Vagina (tissue), 2 donors: ENCODE measurements at regions not wholly inside any gene's neighbourhood (a gene's known extent, or its start where the extent isn't known, plus 50 kb on each side); places are given as distances from the start of the nearest gene placed in this dataset.

ENCODE experiments used
- DNase-seq, 2 donors: peaks; one replicate each; pipeline ENCODE4 v3.0.0-alpha.2; 2017; ENCODE audit errors: extremely low spot score in 2 of 2
- H3K27ac ChIP-seq: fragments of 200-600 bp; sonication (generic); one replicate; pipeline ENCODE4 v1.5.1; 2019
- H3K27me3 ChIP-seq: fragments of 200-600 bp; sonication (generic); one replicate; pipeline ENCODE4 v1.5.1; 2019
- H3K36me3 ChIP-seq, 2 donors: fragments of 200-600 bp; sonication (generic); one replicate each; pipeline ENCODE4 v1.5.1; 2017 to 2019
- H3K4me1 ChIP-seq: fragments of 200-600 bp; sonication (generic); one replicate; pipeline ENCODE4 v1.5.1; 2019
- H3K4me3 ChIP-seq, 2 donors: fragments of 200-600 bp; sonication (generic); 1 replicate in 1 of 2; 2 replicates in 1 of 2; pipeline ENCODE4 v1.5.1; 2016 to 2019
- H3K9me3 ChIP-seq: fragments of 200-600 bp; sonication (generic); one replicate; pipeline ENCODE4 v1.5.1; 2019
- CTCF ChIP-seq, 3 experiments: fragments of 450-650 bp in 2 of 3; fragments of 200-600 bp in 1 of 3; sonication (generic) in 1 of 3; IDR thresholded peaks; one replicate each; pipeline ENCODE4 v1.5.1; 2017 to 2019; ENCODE audit warnings: antibody characterized with exemption in 3 of 3, mild to moderate bottlenecking in 2 of 3, moderate library complexity in 2 of 3
- POLR2A ChIP-seq, 2 donors: fragments of 450-650 bp; IDR thresholded peaks; one replicate each; pipeline ENCODE4 v1.6.1; 2017; ENCODE audit warnings: antibody characterized with exemption in 2 of 2, mild to moderate bottlenecking in 2 of 2, moderate library complexity in 2 of 2
- POLR2AphosphoS5 ChIP-seq, 2 donors: sonication (generic); formaldehyde crosslinking; IDR thresholded peaks; one replicate each; pipeline ENCODE4 v1.9.0; 2017; ENCODE audit warnings: antibody characterized with exemption in 2 of 2, mild to moderate bottlenecking in 2 of 2, low read depth in 1 of 2; ENCODE audit not compliant: insufficient read depth in 1 of 2
- intact Hi-C: fragments of 100-400 bp; cut with DNase I; formaldehyde crosslinking; loops from one replicate; pipeline ENCODE4 v1.15.1; 2023

- intact Hi-C loops: no loop called here
- H3K4me1 ChIP-seq: no peaks in the 10 kb centered on the region
- DNase-seq: no peak
- no peak overlapping the region for H3K27ac ChIP-seq
- H3K36me3 ChIP-seq: no peaks in the 10 kb centered on the region
- H3K4me3 ChIP-seq: no peak overlapping the region
- H3K27me3 ChIP-seq: no peaks in the 10 kb centered on the region
- TF ChIP-seq POLR2A (IDR thresholded peaks at IDR 0.05) (no peak), CTCF (IDR thresholded peaks at IDR 0.05) (no peak), POLR2AphosphoS5 (IDR thresholded peaks at IDR 0.05; ENCODE audit: insufficient read depth in 1 of 2, low read depth in 1 of 2) (no peak)
- H3K9me3 ChIP-seq: no peaks in the 10 kb centered on the region
Observed at GRCh38 chr21:18760247-18760646, 356.7 kb upstream of the TMPRSS15 start.

GRCh38 chr21:18764720-18765119 lies 361.1 kb upstream of the TMPRSS15 start:
- intact Hi-C loops: no loop called here
- Histone ChIP-seq H3K4me1 (no peaks in the 10 kb centered on the region), H3K27me3 (no peaks in the 10 kb centered on the region), H3K36me3 (no peaks in the 10 kb centered on the region), H3K4me3 (no peak overlapping the region), H3K27ac (no peak overlapping the region), H3K9me3 (no peaks in the 10 kb centered on the region)
- TF ChIP-seq POLR2AphosphoS5 (IDR thresholded peaks at IDR 0.05; ENCODE audit: insufficient read depth in 1 of 2, low read depth in 1 of 2) (no peak), CTCF (IDR thresholded peaks at IDR 0.05) (no peak), POLR2A (IDR thresholded peaks at IDR 0.05) (no peak)
- DNase-seq: no peak

GRCh38 chr21:18769599-18769998 lies 366.0 kb upstream of the TMPRSS15 start:
- TF ChIP-seq CTCF (IDR thresholded peaks at IDR 0.05): no peak
- no peak for TF ChIP-seq POLR2A (IDR thresholded peaks at IDR 0.05)
- TF ChIP-seq POLR2AphosphoS5 (IDR thresholded peaks at IDR 0.05; ENCODE audit: insufficient read depth in 1 of 2, low read depth in 1 of 2): no peak
- intact Hi-C loops: no loop called here

GRCh38 chr21:18771845-18772380 lies 368.3 kb upstream of the TMPRSS15 start:
- Histone ChIP-seq H3K27ac (no peak overlapping the region), H3K4me1 (no peaks in the 10 kb centered on the region), H3K36me3 (no peaks in the 10 kb centered on the region), H3K9me3 (no peaks in the 10 kb centered on the region), H3K4me3 (no peak overlapping the region), H3K27me3 (no peaks in the 10 kb centered on the region)
- intact Hi-C loops: no loop called here
- DNase-seq: no peak
- no peak for TF ChIP-seq CTCF (IDR thresholded peaks at IDR 0.05)

More at GRCh38 chr21:18769599-18769998, 366.0 kb upstream of the TMPRSS15 start:
- Histone ChIP-seq H3K4me3 (no peak overlapping the region), H3K36me3 (no peaks in the 10 kb centered on the region), H3K27ac (no peak overlapping the region), H3K27me3 (no peaks in the 10 kb centered on the region), H3K4me1 (no peaks in the 10 kb centered on the region), H3K9me3 (no peaks in the 10 kb centered on the region)
- no peak for DNase-seq

- Histone ChIP-seq H3K4me3 (no peak overlapping the region), H3K9me3 (no peaks in the 10 kb centered on the region), H3K4me1 (no peaks in the 10 kb centered on the region), H3K36me3 (no peaks in the 10 kb centered on the region), H3K27ac (no peak overlapping the region), H3K27me3 (no peaks in the 10 kb centered on the region)
- TF ChIP-seq POLR2AphosphoS5 (IDR thresholded peaks at IDR 0.05; ENCODE audit: insufficient read depth in 1 of 2, low read depth in 1 of 2) (no peak), CTCF (IDR thresholded peaks at IDR 0.05) (no peak), POLR2A (IDR thresholded peaks at IDR 0.05) (no peak)
- intact Hi-C loops: no loop called here
- no peak for DNase-seq
Observed at GRCh38 chr21:18772404-18772803, 368.8 kb upstream of the TMPRSS15 start.
